ENCODE measurements at regions not wholly inside any gene's neighbourhood (a gene's known extent, or its start where the extent isn't known, plus 50 kb on each side); places are given as distances from the start of the nearest gene placed in this dataset.

GRCh38 chr13:48860364-48860763 is 115.3 kb upstream of the FNDC3A start:
- no peaks in the 10 kb centered on the region for H3K36me3 ChIP-seq (ENCODE audit: control insufficient read depth in 1 of 2, insufficient read depth in 2 of 2, low read length in 2 of 2)
- H3K23ac ChIP-seq (ENCODE audit: low read length): no peak overlapping the region
- H3K14ac ChIP-seq (ENCODE audit: low read length): no peak overlapping the region
- no peak overlapping the region for H4K12ac ChIP-seq (ENCODE audit: low read depth, low read length)
- no peak overlapping the region for H4K8ac ChIP-seq (ENCODE audit: low read depth, low read length)
- H3K79me1 ChIP-seq (ENCODE audit: low read length): no peaks in the 10 kb centered on the region
- no peak overlapping the region for H3K4me3 ChIP-seq (ENCODE audit: low read depth, low read length)
- DNase-seq: no peak
- no peaks in the 10 kb centered on the region for H3K4me1 ChIP-seq (ENCODE audit: control insufficient read depth in 1 of 2, insufficient read depth in 2 of 2, low read length in 2 of 2)
- H4K91ac ChIP-seq (ENCODE audit: low read depth, low read length): no peak overlapping the region
- no peak overlapping the region for H2BK120ac ChIP-seq (ENCODE audit: insufficient read depth, low read length, poor library complexity)
- no peak overlapping the region for H3K4me2 ChIP-seq (ENCODE audit: low read length)
- H3K9me3 ChIP-seq (ENCODE audit: insufficient read depth, low read depth, low read length): no peaks in the 10 kb centered on the region
- no peak overlapping the region for H2BK5ac ChIP-seq (ENCODE audit: low read depth, low read length, poor library complexity)
- no peak overlapping the region for H3K27ac ChIP-seq (ENCODE audit: low read depth, low read length)
- H3K27me3 ChIP-seq (ENCODE audit: insufficient read depth, low read length): peaks cover 1% of the 10 kb centered on the region
- H3K79me2 ChIP-seq (ENCODE audit: control insufficient read depth, insufficient read depth, low read length, poor library complexity): no peaks in the 10 kb centered on the region
- H3K18ac ChIP-seq (ENCODE audit: low read length): no peak overlapping the region
- no peak overlapping the region for H3K4ac ChIP-seq (ENCODE audit: low read depth, low read length)
- no peak overlapping the region for H2AK5ac ChIP-seq (ENCODE audit: low read length)
- WGBS (ENCODE audit: extremely low coverage, insufficient coverage, insufficient read length): no CpG with 5 or more reads among the region's 1 CpG
- no peak overlapping the region for H3K9ac ChIP-seq (ENCODE audit: low read length)
- no peak overlapping the region for H2BK12ac ChIP-seq (ENCODE audit: low read length)
- H2AFZ ChIP-seq (ENCODE audit: insufficient read depth, low read length, poor library complexity): no peak overlapping the region

GRCh38 chr13:48862572-48862971 is 113.1 kb upstream of the FNDC3A start:
- Histone ChIP-seq H3K4me2 (ENCODE audit: low read length) (no peak overlapping the region), H3K9ac (ENCODE audit: low read length) (no peak overlapping the region), H2BK120ac (ENCODE audit: insufficient read depth, low read length, poor library complexity) (no peak overlapping the region), H3K79me1 (ENCODE audit: low read length) (no peaks in the 10 kb centered on the region), H4K12ac (ENCODE audit: low read depth, low read length) (no peak overlapping the region), H3K4me1 (ENCODE audit: control insufficient read depth in 1 of 2, insufficient read depth in 2 of 2, low read length in 2 of 2) (no peaks in the 10 kb centered on the region), H3K27me3 (ENCODE audit: insufficient read depth, low read length) (peaks cover 1% of the 10 kb centered on the region), H2BK5ac (ENCODE audit: low read depth, low read length, poor library complexity) (no peak overlapping the region), H3K79me2 (ENCODE audit: control insufficient read depth, insufficient read depth, low read length, poor library complexity) (no peaks in the 10 kb centered on the region), H2AFZ (ENCODE audit: insufficient read depth, low read length, poor library complexity) (no peak overlapping the region), H3K4me3 (ENCODE audit: low read depth, low read length) (no peak overlapping the region), H3K23ac (ENCODE audit: low read length) (no peak overlapping the region), H2BK12ac (ENCODE audit: low read length) (no peak overlapping the region), H3K36me3 (ENCODE audit: control insufficient read depth in 1 of 2, insufficient read depth in 2 of 2, low read length in 2 of 2) (no peaks in the 10 kb centered on the region), H2AK5ac (ENCODE audit: low read length) (no peak overlapping the region), H3K4ac (ENCODE audit: low read depth, low read length) (no peak overlapping the region), H3K14ac (ENCODE audit: low read length) (no peak overlapping the region), H4K8ac (ENCODE audit: low read depth, low read length) (no peak overlapping the region), H4K91ac (ENCODE audit: low read depth, low read length) (no peak overlapping the region), H3K27ac (ENCODE audit: low read depth, low read length) (no peak overlapping the region), H3K9me3 (ENCODE audit: insufficient read depth, low read depth, low read length) (no peaks in the 10 kb centered on the region), H3K18ac (ENCODE audit: low read length) (no peak overlapping the region)
- DNase-seq: peak in 1 of 2 donors; percentile 20
- WGBS (ENCODE audit: extremely low coverage, insufficient coverage, insufficient read length): no CpG with 5 or more reads among the region's 3 CpGs

GRCh38 chr13:48864100-48864499 is 111.6 kb upstream of the FNDC3A start:
- H3K36me3 ChIP-seq (ENCODE audit: control insufficient read depth in 1 of 2, insufficient read depth in 2 of 2, low read length in 2 of 2): no peaks in the 10 kb centered on the region
- H3K23ac ChIP-seq (ENCODE audit: low read length): no peak overlapping the region
- no peak overlapping the region for H4K91ac ChIP-seq (ENCODE audit: low read depth, low read length)
- no peaks in the 10 kb centered on the region for H3K9me3 ChIP-seq (ENCODE audit: insufficient read depth, low read depth, low read length)
- H3K79me2 ChIP-seq (ENCODE audit: control insufficient read depth, insufficient read depth, low read length, poor library complexity): no peaks in the 10 kb centered on the region
- peaks cover 1% of the 10 kb centered on the region for H3K27me3 ChIP-seq (ENCODE audit: insufficient read depth, low read length)
- H2AK5ac ChIP-seq (ENCODE audit: low read length): no peak overlapping the region
- H2BK120ac ChIP-seq (ENCODE audit: insufficient read depth, low read length, poor library complexity): no peak overlapping the region
- H3K4me1 ChIP-seq (ENCODE audit: control insufficient read depth in 1 of 2, insufficient read depth in 2 of 2, low read length in 2 of 2): no peaks in the 10 kb centered on the region
- no peak overlapping the region for H2BK5ac ChIP-seq (ENCODE audit: low read depth, low read length, poor library complexity)
- DNase-seq: no peak
- no peak overlapping the region for H4K8ac ChIP-seq (ENCODE audit: low read depth, low read length)
- H3K9ac ChIP-seq (ENCODE audit: low read length): no peak overlapping the region
- no peak overlapping the region for H3K4me2 ChIP-seq (ENCODE audit: low read length)
- H3K79me1 ChIP-seq (ENCODE audit: low read length): no peaks in the 10 kb centered on the region
- no peak overlapping the region for H4K12ac ChIP-seq (ENCODE audit: low read depth, low read length)
- no peak overlapping the region for H3K27ac ChIP-seq (ENCODE audit: low read depth, low read length)
- H3K14ac ChIP-seq (ENCODE audit: low read length): no peak overlapping the region
- no peak overlapping the region for H3K4ac ChIP-seq (ENCODE audit: low read depth, low read length)
- H3K4me3 ChIP-seq (ENCODE audit: low read depth, low read length): no peak overlapping the region
- no peak overlapping the region for H2AFZ ChIP-seq (ENCODE audit: insufficient read depth, low read length, poor library complexity)
- H2BK12ac ChIP-seq (ENCODE audit: low read length): no peak overlapping the region
- H3K18ac ChIP-seq (ENCODE audit: low read length): no peak overlapping the region

GRCh38 chr13:48866249-48866648 is 109.5 kb upstream of the FNDC3A start:
- no peak overlapping the region for H4K8ac ChIP-seq (ENCODE audit: low read depth, low read length)
- H3K9me3 ChIP-seq (ENCODE audit: insufficient read depth, low read depth, low read length): no peaks in the 10 kb centered on the region
- H3K27me3 ChIP-seq (ENCODE audit: insufficient read depth, low read length): peaks cover 1% of the 10 kb centered on the region

More at GRCh38 chr13:48866249-48866648, 109.5 kb upstream of the FNDC3A start:
- Histone ChIP-seq H2BK12ac (ENCODE audit: low read length) (no peak overlapping the region), H4K12ac (ENCODE audit: low read depth, low read length) (no peak overlapping the region), H3K4me3 (ENCODE audit: low read depth, low read length) (no peak overlapping the region), H3K79me1 (ENCODE audit: low read length) (no peaks in the 10 kb centered on the region), H2AK5ac (ENCODE audit: low read length) (no peak overlapping the region), H2BK120ac (ENCODE audit: insufficient read depth, low read length, poor library complexity) (no peak overlapping the region), H3K4ac (ENCODE audit: low read depth, low read length) (no peak overlapping the region), H3K79me2 (ENCODE audit: control insufficient read depth, insufficient read depth, low read length, poor library complexity) (no peaks in the 10 kb centered on the region), H3K4me2 (ENCODE audit: low read length) (no peak overlapping the region), H3K18ac (ENCODE audit: low read length) (no peak overlapping the region), H3K27ac (ENCODE audit: low read depth, low read length) (no peak overlapping the region), H2BK5ac (ENCODE audit: low read depth, low read length, poor library complexity) (no peak overlapping the region), H3K14ac (ENCODE audit: low read length) (no peak overlapping the region), H3K9ac (ENCODE audit: low read length) (no peak overlapping the region), H3K23ac (ENCODE audit: low read length) (no peak overlapping the region), H4K91ac (ENCODE audit: low read depth, low read length) (no peak overlapping the region), H3K4me1 (ENCODE audit: control insufficient read depth in 1 of 2, insufficient read depth in 2 of 2, low read length in 2 of 2) (no peaks in the 10 kb centered on the region), H3K36me3 (ENCODE audit: control insufficient read depth in 1 of 2, insufficient read depth in 2 of 2, low read length in 2 of 2) (no peaks in the 10 kb centered on the region), H2AFZ (ENCODE audit: insufficient read depth, low read length, poor library complexity) (no peak overlapping the region)
- WGBS (ENCODE audit: extremely low coverage, insufficient coverage, insufficient read length): no CpG with 5 or more reads among the region's 6 CpGs
- DNase-seq: peak in 1 of 2 donors; percentile 22
